GM19438 (cell line): ENCODE measurements at regions not wholly inside any gene's neighbourhood (a gene's known extent, or its start where the extent isn't known, plus 50 kb on each side); places are given as distances from the start of the nearest gene placed in this dataset.

Experiments
- ATAC-seq: cut with Tn5 transposase; IDR thresholded peaks from one replicate; pipeline ENCODE4 v1.9.1; 2021; ENCODE audit warnings: low read depth; ENCODE audit not compliant: unreplicated experiment

DNA sequence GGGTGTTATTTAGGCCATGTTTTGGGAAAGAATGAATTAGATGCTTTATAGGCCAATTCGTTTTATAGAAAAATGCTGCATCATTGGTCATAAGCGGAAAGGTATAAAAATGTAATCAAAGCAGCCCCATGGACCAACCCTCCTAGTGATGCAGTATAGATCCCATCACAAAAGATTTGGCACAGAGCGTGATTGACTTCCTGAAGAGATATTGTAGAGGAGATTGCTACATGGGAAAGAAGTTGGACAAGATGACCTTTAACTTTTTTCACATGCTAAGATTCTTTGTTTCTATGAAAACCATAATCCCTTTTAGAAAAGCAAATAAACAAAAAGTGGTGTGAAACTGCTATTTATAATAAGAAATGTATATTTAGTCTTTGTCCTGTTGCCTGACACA, 136.5 kb upstream of the FNDC3A start:
- ATAC-seq, result no peak

GRCh38 chr13:48840366-48840765, 135.3 kb upstream of the FNDC3A start:
- ATAC-seq, result no peak

DNA sequence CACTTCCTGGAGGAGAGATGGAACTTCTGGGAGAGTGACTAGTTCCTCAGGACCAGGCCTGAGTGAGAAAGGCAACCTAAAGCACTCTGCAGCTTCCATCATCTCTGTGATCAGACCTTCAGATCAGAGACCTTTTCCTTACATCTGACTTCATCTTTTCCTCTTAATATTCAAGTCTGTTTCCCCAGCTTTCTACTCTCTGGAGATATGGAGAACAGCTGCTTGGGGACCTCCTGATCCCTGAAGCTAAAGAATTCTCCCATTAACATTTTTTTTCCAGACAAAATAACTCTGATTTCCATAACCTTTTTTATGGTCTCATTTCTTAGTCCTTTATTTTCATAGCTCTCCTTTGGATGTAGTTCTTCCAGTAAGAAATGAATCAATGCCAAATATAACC, 133.4 kb upstream of the FNDC3A start:
- no peak for ATAC-seq

DNA sequence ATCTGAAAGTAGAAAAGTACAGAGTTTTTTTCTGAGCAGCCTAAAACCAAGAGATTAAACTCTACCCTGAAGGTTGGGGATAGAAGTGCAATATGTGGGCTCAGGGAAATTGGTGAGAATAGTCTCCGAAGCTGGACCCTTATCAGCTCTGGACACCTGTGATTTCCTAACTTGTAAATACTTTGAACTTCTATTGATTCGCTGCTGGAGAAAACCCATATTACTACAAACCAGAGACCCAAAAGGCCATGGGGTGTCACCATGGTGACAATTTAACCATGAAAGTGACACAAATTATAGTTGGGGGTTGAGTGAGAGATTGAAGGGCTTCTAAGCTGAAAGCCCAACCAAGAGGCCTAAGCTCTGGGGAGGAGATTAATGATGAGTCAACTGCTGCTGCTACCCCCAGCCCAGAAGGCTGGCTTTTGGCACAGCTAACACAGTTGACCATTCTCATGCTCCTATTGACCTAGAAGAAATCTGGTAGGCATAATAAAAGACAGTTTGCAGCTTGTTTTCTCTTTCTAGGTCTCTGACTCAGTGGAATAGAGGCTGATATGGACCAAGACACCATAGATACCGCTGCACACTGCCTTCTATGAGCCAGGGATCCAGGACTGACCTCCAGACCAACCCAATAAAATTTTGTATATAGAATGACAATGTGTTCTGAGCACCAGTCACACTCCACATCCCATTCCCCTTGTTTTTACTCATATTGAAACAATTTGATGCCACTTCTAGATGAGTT, 131.9 kb upstream of the FNDC3A start:
- ATAC-seq, result no peak

DNA sequence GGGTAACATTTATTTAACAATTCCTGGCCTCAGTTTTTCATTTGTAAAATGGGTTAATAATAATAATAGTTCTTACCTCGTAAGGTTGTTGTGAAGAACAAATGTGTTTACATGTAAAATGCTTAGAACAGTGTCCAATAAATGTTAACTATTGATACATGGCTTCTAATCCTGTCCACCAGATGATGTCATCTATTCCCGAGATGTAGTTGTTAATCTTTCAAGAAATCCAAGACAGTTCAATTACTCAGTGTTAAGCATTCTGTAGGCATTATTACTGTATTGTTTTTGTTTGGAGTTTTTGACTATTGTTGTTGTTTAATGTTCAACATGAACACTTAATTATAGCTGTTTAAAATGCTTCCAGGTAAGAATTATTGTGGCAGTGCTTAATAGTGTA, 131.0 kb upstream of the FNDC3A start:
- ATAC-seq, result no peak

DNA sequence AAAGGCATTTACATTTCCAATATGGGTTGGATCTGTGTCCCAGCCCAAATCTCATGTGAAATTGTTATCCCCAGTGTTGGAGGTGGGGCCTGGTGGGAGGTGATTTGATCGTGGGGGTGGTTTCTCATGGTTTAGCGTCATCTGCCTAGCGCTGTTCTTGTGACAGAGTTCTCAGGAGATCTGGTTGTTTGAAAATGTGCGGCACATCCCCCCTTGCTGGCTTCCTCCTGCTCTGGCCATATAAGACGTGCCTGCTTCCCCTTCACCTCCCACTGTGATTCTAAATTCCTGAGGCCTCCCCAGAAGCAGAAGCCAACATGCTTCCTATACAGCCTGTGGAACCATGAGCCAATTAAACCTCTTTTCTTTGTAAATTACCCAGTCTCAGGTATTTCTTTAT, 126.2 kb upstream of the FNDC3A start:
- no peak for ATAC-seq

DNA sequence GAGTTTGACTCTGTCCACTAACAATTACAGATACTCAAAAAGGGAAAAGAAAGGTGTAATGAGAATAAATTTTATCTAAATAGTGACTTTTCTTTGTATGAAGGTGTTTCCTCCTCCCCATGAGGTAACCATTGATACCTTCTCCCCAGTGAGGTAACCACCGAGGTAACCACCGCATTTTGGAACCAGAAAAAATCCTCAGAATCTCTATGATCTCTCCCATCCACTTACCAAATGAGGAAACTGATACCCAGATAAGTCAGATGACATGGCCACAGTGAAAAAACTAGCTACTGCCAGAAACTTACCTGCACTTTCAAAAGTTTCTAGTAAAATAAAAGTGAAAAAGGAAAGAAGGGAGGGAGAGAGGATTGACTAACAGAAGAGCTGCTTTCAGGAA, 124.0 kb upstream of the FNDC3A start:
- no peak for ATAC-seq

DNA sequence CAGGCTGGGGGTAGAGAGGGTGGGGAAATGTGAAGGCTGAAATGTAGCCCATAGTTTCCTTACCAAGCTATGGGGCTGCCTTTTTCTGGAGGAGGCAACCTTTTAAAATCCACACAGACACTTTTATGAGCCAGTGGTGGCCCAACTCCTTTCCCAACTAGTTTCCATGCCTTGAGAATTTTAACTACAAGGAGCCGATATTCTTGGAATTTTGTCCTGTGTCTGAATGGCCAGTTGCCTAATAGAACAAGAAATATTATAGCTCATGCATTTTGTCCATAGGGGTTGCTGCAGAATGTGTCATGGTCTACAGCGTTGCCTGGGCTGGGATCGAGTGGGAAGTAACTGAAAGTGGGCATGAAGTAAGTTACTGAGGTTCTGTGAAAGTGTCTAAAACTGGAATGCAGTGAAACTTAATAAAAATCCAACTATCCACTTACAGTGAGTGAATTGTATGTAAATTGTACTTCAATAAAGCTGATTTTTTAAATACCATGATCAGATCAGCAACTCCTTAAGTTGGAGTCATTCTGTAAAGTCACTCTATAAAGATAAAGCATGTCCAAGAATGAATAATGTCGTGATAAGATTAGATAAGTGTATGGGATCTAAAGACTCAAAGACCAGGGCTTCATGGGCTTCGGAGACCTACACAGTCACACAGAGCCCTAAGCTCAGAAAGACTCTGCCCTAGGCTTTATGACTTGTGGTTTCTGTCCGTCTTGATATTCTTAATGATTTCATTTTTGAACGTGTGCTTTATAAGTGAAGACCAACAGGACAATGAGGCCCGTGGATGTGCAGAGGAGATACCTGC, 122.6 kb upstream of the FNDC3A start:
- ATAC-seq, result no peak

- ATAC-seq, result no peak
These were observed 122.0 kb upstream of the FNDC3A start for GRCh38 chr13:48853728-48854102.

DNA sequence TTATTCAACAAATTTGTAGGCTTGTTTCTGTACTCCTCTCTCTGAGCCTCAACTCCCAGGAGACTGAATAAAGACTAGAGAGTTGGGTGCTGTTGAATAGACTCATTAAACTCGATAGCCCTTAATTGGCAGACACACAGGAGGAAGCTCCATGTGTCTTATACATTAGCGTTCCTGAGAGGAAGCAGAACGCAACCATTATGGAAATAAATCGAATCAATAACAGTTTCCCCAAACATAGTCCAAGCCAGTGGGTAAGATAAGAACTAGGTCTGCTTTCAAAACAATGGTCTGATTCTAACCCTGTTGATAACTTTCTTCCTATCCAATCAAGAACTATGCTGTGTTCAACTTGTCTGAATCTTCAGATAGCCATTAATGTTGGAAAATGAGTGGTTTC, 118.1 kb upstream of the FNDC3A start:
- no peak for ATAC-seq

- ATAC-seq, result no peak
These were observed 117.4 kb upstream of the FNDC3A start for GRCh38 chr13:48858122-48858902.

DNA sequence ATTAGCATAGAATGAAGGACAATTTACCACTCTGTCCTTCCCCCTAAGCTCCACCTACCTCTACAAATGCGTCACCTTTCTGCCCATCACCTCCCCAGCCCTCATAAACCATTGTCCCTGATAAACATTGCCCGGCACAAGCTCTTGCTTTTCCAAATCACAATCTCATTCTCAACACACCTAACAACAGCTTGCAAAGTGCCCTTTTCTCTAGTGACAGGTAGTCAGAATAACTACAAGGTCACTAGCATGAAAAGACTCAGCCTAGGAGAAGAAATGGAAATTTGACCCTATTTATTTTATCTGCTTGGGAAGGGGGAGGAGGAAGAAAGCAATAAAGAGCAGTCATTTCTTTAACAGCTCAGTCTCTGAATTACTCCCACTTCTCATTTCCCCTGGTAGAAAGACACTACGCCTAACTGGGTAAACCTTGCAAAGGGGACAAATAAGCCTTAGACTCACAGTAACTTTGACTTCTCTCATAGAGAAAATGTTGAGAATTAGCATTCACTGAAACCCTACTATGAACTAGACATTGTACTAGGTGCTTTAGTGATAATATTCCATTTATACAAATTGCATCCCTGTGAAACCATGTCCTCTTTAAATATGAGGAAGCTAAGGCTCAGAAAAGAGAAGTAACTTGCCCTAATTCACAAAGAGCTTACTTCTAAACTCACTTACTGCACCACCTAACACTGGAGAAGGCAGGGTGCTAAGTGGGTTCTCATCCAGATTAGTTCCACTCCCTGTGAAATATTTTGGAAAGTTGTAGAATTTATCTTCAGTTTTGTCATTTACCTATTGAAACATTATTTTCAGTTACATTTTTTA, 116.2 kb upstream of the FNDC3A start:
- ATAC-seq, result no peak

DNA sequence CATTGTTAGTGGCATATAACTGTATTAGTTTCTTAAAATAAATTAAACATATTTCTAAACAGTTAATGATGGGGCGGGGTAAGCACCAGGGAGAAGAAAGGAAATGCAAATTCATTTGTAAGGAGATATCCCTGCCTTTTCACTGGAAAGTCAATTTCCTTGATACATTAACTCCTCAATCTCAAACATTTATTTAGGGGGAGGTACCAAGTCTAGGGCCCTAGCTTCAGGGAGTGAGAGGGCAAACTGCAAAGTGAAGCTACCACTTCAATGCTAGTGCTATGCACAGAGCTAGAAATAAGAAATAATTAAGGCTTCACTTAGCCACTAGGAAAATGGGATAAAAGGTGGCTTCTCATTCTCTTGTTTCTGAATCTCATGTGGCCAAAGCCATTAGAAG, 115.3 kb upstream of the FNDC3A start:
- no peak for ATAC-seq

GRCh38 chr13:48862572-48862971, 113.1 kb upstream of the FNDC3A start:
- no peak for ATAC-seq

GRCh38 chr13:48864100-48864499, 111.6 kb upstream of the FNDC3A start:
- ATAC-seq, result no peak

DNA sequence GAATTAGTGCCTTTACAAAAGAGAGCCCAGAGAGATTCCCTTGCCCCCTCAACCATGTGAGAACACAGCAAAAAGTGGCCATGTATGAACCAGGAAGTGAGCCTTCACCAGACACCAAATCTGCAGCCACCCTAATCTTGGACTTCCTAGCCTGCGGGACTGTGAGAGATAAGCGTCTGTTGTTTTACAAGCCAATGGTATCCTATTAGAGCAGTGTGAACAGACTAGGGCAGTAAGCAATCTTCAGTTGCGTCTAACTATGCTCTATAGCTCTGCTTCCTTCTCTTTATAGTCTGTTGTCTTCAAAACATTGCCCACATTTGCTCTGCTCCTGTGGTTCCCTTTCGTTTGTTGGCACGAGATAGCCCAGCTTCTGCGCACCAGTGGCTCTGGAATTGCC, 109.5 kb upstream of the FNDC3A start:
- no peak for ATAC-seq

DNA sequence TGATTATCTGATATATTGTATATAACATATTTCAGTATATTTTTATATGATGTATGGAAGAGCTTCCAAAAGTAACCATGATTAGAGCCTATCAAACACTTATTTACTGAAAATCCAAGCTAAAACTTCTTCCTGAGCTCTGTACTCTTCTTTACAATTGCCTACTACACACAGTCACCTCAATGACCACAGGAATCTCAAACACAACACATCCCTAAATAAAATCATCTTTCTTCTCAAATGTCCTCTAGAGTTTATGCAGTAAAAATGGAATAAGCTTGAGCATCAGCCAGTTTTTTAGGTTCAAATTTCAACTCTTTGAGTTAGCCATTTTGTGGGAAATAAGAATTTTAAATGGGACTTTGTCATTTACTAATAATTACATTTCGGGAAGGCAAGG, 102.6 kb upstream of the FNDC3A start:
- ATAC-seq, result no peak

- no peak for ATAC-seq
These were observed 102.1 kb upstream of the FNDC3A start for GRCh38 chr13:48873587-48873986.

DNA sequence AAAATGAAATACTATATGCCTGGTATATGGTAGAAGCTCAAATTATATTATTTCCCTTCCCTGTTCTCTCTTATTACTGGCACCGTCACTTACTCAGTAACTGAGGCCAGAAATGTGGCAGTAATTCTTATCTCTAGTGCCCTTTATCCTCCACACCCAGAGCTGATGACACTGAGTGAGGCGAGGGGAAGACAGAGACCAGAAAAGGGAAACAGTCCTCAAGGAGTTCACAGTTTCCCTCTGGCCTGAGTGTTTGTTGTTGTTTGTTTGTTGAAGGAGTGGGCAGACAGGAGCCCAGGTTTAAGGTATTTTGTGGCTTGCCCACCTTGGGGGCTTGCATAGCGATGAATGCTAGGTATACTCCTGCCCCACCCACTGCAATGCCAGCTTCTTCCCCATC, 101.5 kb upstream of the FNDC3A start:
- ATAC-seq, result no peak

DNA sequence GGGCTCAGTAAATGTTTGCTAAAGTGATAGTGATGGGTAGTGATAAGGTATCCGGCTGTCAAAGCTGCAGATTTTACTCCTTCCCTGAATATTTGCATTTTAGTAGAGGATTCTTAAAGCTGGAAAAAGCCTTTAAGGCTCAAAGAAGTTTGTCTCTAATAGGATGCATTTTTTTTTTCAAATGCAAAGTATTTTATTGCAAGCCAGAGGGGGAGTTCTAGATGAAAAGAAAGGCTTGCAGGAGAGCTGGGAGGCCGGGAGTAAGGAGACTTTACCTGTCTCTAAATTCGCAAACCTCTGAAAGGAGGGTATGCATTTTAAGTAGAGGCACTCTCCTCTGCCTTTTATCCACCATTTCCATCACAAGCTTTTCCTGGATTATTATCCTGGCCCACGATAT, 100.7 kb upstream of the FNDC3A start:
- no peak for ATAC-seq

DNA sequence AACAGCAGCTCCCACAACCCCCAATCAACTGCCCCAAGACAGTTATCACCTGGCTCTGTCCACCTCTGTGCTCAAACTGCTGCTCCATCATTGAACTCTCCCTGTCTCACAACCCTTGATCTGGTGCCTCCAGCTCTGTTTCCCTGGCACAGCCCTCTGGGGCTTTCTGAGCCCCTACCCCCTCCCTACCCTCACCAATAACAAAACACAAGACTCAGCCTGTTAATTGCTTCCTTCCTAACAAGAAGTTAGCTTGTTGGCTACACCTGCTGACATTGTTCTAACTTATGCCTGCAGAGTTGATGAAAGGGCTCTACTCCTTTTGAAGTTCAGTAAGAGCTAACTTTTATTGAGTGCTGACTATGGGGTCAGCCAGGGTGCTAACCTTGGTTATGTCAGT, 99.4 kb upstream of the FNDC3A start:
- no peak for ATAC-seq
